Stimulated activated CD8-positive, alpha-beta memory T cell treated with anti-CD3 and anti-CD28 coated beads, Interleukin-7, amount 100 ng/mL, for 4 hours (primary cell): ENCODE measurements at regions not wholly inside any gene's neighbourhood (a gene's known extent, or its start where the extent isn't known, plus 50 kb on each side); places are given as distances from the start of the nearest gene placed in this dataset.
A peak's percentile ranks its signal among the peaks of the same experiment; 100 is the strongest.
"Not testable (repeated sequence)": the region's sequence is repeated elsewhere in the genome, so short reads cannot be mapped to it uniquely, and the experiment has no call there.

Source experiments
- DNase-seq, 2 donors: peaks; one replicate each; pipeline ENCODE4 v3.0.0-alpha.2; 2020; ENCODE audit warnings: low read depth in 2 of 2

DNA sequence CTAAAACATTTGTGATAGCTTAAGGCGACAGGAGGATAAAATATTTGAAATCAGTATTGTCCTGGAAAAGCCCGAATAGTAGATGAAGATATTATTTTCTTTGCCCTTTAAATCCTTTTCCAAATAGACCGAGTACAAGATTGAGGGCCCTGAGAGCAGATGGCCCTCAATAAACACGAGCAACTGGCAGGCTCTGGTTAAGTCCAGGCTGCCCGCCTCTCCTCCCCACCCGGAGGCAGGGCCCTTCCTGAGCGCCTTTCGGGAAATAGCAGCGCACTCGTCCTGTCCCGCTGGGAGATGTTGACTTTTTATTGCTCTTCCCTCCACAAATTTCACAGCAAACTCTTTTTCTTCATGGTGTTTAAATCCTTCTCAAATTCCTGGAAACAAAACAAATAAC is 50.8 kb upstream of the MAX start:
- DNase-seq, result no peak

DNA sequence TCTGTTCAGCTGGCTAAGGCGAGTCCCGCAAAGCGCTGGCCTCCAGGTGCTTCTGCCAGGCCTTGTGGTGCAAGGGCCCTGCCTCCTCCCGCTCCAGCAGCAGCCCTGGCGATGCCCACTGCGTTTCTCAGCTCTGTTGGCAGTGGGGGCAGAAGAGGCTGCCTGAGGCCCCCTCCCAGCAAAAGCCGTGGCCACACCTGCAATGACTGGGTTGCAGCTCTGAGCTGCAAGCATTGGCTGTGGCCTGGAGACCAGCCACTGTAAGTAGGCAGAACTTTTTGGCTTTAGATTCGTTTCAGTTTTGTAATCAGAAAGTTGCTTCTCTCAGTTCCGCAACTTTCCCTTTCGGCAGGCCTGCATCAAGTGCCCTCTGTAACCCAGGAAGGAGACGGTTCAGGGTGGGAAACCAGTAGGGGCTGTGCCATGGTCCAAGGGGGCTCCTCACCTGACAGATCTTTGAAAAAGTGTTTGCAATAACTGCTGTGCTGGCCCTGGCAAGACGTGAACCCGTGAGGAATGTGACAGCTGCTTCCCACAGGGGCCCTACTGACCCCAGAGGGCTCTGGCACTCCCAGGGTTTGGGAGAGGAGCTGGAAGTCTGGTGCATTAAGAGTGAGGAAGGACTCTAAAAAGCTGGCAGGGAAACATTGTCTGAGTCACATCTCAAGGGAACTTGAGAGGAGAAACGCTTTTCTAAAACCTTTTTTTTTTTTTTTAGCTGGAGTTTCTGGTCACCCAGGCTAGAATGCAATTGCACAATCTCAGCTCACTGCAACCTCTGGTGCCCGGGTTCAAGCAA is 54.5 kb upstream of the MAX start:
- DNase-seq, result no peak

DNA sequence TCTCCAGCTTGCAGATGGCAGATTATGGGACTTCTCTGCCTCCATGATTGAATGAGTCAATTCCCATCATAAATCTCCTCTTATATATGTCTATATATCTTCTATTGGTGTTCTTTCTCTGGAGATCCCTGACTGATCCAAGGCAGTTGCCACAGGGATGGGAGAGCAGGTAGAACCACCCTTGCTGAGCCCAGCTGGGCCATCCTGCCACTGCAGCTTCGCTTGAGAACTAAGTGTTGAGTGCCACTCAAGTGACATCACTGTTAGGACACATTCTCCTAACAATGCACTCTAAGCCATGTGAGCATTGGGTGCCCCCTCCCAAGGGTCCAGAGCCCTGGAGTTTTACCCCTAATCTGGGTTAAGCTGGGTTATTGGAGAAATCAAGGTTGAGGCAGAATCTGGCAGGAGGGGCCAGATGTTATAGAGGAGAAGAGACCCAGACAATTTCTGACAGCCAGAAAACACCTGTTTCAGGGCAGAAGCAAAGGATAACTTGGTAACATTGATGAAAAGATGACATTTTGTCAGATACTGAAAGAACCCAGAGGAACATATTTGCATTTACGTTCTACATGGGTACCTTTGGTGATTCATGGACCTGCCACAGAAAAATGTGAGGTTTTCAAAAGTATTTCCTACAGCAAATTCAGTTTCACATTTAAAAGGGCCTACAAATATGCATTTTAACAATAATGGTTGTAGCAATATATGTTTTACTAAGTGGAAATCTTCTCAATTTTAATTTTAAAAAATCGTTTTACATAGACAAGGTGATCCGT is 57.2 kb upstream of the MAX start:
- DNase-seq, result no peak

DNA sequence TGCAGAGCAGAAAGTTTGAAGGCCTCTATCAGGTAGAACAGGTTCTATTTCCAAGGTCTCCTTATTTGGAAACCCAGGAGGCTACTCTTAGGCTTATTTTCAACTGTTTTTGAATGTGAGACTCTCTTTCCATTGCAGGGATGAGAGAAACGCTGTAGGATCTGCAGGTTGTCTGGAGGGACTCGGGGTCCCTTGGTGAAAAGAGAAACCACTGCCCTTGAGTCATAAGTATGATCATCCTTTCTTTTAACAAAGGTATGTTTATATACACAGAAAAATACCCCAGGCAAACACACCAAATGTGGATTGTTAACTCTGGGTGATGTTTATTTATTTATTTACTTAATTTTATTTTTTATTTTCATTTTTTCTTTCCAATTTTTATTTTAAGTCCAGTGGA is 57.8 kb upstream of the MAX start:
- DNase-seq, result no peak

DNA sequence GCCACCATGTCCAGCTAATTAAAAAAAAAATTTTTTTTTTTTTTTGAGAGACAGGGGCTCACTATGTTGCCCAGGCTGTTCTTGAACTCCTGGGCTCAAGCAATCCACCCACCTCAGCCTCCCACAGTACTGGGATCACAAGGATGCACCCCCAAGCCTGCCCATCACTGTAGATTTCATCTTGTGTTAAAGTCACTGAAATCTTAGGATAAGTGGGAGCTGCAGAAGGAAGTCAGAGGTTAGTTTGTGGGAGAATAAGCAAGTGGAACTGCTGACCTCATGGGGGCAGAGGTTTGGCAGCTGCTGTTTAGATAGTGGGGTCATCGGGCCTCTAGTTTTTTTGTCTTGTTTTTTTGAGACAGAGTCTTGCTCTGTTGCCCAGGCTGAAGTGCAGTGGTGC is 59.7 kb upstream of the MAX start:
- DNase-seq, result no peak

DNA sequence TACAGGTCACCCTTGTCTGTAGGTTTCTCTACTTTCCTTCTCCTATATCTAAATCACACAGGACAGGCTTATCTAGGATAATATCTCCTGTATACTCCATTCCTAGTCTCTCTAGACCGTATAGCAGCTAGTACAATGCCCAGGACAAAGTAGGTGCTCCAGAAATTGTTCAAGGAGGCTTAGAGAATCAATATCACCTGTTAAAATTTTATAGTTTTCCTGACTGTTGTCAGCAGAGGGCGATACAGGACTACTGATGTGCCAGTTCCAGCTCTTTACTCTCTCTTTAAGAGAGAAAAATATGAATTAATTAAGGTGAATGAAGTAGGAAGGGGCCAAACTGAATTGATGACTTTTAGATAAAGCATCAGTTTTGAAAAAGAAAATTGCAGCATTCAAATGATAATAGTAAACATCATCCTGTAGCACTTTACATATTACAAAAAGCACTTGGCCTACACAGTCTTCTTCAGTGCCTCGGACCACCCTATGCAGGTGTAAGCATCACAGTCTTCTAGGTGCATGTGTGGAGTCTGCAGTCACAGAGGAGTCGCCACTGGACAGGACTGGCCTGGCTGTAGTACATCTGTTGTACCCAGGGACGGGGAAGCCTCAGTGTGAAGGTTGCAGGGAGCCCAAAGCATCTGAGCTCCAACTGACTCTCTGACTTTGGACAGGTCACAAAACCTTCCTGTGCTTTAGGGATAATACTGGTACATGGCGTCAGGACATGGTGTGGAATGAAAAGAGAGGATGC is 61.9 kb upstream of the MAX start:
- no peak for DNase-seq

DNA sequence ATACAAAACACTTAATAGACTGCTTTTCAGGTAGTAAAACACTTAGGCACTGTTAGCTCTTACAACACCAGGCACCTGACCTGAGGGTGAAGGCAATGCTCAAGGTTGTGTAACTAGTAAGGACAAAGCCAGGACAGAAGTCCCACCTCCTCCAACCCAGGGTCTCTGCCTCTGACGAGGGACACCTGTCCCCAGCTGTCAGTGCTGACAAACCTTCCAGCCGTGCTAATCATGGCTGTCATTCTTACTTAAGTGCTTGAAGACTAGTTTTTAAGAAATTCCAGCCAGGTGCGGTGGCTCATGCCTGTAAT is 62.5 kb upstream of the MAX start:
- no peak for DNase-seq

DNA sequence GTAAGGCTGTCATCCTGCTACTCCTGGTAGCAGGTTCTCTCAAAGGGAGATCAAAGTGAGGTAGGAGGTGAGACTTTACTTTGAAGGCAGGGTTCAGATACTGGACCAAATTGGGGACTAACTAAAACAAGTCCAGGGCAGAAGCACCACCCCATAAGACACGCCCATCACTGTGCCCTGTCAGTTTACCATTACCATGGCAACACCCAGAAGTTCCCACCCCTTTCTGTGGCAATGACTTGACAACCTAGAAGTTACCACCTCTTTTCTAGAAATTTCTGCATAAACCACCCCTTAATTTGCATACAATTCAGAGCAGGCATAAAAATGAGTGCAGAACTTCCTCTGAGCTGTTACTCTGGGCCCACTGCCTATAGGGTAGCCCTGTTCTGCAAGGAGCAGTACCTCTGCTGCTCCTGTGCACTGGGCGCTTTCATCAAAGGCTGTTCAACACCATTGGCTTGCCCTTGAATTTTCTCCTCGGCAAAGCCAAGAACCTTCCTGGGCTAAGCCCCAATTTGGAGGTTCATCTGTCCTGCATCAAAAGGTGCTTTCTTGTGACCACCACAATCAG is 64.8 kb upstream of the MAX start:
- DNase-seq, result no peak

DNA sequence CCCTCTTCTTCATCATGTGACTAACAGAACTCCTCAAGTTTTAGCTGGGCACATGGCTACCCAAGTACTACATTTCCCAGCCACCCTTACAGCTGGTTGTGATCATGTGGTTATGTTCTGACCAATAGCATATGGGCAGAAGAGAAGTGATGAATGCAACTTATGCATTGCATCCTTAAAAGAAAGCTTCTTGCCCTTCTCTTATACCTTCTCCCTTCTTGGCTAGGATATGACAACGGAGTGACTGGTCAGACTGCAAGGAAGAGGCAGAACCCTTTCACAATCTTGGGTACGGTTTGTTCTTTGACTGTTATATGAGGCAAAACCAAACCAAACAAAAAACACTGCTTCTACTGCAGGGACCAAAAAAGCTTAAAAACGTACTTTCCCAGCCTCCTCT is 66.5 kb upstream of the MAX start:
- DNase-seq, result no peak

DNA sequence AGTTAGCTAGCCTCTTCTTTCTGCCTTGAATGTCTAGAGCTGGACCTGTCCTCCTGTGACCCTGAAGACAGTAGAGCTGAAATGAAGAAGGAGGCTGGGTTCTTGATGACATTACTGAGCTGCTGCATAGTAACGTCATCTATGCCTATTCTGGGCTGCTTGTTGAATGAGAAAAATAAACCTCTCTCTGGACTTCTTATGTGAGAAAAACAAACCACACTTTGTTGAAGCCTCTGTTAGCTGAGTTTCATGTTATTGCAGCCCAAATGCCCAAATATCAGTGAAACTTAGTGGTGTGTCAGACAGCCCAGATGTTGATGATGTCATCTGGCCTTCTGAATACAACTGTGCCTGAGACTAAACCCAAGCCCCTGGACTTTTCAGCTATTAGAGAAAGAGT is 67.0 kb upstream of the MAX start:
- DNase-seq, result no peak

DNA sequence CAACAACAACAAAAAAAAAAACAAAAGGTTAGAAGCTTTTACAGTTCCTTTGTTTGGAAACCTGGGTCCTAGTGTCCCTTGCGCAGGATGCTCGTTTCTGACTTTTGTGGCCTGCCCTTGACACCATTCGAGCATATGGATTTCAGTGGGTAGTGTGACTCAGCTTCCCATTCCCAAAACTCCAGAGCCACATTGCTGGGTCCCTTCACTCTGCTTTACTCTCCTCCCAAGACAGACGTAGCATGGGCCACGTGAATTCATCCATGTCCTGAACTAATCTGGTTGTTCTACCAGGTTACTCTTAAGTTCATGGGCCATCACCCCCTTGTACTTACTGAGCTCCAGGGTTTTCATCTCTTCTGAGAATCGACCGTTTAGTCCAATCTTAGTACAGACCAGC is 68.0 kb upstream of the MAX start:
- no peak for DNase-seq

DNA sequence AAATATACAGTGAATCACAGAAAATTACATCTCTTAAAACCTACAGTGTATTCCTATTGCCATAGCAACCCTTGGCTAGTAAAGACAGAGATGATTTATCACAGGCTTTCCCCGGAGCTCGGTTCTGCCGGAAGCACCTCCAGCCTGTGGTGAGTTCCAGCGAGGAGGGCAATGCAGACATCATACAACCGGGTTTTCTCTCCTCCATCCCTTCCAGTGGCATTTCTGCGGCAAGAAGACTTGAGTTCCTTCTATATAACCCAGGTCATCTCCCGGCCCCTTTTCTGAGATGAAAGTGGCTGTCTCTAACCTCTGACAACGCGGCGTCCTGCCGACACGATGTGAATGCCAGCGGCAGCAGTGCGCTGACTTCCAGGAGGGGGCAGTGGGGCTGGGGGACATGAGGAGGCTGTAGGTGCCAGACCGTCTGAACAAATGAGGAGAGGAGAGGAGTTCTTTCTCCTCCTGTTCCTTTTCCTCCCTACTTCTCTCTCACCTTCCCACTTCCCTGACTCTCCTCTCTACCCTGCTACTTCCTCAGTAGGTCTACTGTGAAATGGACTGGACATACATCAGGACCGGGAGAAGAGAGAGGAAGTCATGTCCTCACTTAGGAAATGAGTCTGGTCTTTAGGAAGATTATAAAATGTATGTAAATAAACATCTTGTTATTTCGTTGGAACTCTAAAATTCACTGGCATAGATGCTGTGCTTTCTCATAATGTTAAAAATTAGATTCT is 68.6 kb upstream of the MAX start:
- peak in 1 of 2 donors; percentile 6 for DNase-seq

DNA sequence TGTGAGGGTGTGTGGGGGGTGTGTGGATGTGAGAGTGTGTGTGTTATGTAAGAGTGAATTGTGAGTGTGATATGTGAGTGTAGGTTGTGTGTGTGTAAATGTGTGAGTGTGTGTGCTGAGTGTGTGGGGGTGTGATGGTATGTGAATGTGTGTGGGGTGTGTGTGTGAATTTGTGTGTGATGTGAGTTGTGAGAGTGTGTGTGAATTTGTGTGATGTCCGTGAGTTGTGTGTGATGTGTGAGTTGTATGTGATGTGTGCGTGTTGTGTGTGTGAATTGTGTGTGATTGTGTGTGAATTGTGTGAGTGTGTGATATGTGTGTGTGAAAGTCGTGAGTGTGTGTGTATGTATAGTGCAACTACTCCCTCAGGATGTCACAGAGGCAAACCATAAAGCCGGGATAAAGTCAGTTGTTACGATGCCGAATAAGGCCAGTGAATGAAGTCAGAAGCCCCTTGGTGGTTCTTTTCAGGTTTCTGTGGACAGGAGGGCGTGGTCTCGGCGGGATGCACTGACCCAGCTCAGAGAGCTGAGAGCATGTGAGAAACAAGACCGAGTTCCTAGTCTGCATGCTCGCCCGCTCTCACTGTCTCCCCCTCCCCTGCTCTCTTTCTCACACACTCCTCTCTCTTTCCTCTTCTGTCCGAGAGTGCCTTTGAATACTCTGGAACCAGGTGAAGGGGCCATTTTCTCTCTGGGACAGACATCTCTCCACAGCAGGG is 71.8 kb upstream of the MAX start:
- DNase-seq, result no peak

DNA sequence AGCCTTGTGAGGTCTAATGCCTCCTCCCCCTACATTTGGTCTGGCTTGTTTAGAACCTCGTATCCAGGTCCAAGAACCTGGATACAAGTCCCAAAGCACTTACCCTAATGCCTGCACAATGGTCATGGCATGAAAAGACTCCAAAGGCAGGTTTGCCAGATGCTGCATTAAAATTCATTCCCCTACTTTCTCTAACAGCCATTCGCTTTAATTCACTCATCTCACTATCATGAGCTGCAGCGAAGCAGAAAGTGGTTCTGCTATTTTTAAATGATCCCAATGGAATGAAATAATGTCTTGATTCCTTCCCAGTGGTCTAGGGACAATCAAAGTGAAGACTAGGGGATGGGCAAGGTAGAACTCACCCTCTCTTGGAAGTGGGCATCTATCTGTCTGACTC is 72.5 kb upstream of the MAX start:
- DNase-seq, result no peak

DNA sequence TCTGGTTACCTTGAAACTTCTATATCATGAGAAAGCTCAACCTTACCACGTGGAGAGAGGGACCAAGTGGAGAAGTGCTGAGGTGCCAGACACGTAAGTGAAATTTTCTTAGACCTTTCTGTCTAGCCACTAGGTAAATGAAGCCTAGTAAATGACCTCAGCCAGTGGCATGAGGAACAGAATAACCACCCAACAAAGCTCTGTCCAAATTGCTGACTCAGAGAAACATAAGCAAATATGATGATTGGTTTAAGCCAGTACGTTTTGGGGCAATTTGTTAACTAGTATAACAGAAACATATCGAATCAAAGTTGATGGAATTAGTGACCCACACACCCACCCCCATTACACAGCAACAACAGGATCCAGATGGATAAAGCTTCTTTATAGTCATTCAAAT is 75.2 kb upstream of the MAX start:
- DNase-seq, result no peak

DNA sequence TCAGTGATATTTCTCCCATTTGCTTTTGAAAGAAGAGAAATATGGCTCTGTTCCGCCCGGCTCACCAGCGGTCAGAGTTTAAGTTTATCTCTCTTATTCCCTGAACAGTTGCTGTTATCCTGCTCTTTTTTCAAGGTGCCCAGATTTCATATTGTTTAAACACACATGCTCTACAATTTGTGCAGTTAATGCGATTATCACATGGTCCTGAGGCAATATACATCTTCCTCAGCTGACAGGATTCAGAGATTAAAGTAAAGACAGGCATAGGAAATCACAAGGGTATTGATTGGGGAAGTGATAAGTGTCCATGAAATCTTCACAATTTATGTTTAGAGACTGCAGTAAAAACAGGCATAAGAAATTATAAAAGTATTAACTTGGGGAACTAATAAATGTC is 76.9 kb upstream of the MAX start:
- DNase-seq, result not testable (repeated sequence)

DNA sequence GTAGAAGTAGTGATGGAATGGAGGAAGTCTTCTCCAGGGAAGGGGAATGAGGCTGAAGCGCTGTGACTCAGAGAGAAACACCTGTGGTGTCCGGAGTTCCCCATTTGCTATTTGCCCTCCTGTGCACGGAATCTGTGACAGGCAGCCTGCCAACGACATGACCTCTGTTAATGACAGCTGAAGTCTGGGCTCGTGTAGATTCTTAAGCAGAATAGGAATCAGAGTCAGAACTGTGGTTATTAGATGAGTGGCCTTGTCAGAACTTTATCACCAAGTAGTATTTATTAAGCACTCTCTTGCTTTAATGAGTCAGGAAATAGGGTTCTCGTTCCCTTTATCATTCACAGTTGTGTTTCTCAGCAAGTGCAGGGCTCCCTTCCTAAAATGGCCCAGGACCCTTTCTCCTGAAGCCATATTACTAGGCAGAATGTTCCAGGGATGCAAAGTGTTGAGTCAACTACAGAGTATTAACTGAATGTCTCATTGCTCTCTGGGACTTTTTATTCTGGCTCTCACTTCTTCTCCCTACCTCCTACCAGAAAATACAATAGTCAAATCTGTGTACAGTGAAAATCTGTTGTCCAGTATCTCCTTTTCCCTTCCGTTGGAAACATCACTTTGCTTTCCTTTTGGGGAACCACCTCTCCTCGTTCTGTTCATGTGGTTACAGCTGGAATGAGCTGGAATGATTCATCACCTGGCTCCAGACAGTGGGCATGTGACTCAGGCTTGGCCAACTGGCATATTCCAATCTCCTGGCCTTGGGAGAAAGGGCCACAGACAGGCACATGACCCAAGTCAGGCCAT is 77.8 kb upstream of the MAX start:
- peak in 1 of 2 donors; percentile 4 for DNase-seq

DNA sequence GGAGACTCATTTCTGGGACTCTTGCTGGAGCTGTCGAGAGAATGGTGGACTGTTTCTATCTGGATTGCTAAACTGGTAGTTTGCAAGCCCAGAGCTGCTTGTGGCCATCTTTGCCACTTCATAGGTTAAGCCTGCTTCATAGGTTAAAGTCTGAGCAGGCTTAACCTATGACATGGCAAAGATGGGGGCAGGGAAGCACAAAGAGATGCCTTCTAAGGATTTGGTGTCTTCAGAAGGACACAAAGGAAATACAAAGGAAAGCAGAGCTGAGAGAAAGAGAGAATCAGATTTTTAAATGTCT is 78.4 kb upstream of the MAX start:
- DNase-seq, result no peak

DNA sequence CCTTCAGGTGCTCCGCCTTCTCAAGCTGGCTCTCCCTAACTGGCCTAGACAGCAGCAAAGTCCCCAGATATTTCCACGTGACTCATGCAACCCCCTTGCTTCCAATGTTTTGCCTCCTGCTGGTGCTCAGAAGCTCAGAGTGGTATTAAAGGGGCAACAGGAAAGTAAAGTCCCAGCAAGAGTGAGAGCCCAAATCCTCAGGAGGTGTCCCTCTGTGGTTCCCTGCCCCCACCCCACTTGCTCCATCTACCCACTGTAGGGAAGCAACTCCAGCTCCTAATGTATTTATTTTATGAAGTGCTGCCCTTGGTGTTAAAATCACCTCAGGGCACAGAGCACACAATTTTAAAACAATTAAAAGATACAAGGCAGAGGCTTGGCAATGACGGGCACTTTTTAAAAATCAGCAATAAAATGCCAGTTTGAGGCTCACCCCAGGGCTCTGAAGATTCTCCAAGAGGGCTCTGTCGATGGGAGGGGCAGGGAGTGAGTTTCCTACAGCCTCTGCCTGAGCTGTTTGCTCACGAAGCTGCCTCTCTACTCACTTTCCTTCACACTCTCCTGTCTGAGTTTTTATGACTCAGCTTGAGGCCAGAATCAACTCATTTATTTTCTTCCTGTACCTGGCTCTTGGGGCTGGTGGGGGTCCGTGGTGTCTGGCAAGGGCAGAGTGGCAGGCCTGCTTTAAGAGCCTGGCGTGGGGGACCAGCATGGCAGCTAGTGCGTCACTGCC is 81.9 kb upstream of the MAX start:
- DNase-seq, result no peak

DNA sequence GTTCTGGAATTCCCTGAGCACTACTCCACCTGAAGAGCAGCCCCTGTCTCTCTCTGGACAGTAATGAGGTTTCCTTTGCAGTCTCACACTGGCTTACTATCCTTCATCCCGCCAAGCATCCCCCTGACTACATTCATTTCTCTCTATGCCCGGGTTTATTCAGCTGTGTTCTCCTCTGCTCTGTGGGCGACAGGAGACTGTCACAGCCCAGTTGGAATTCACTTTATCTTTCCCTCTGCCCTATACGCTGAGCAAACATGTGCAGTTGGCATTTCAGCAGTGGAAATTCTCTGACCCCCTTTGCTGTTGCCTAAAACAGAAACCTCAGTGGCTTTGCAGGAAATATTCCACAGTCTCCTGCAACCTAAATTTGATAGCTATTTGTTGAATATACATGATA is 83.5 kb upstream of the MAX start:
- DNase-seq, result no peak
